GM12873 (cell line): ENCODE measurements at regions not wholly inside any gene's neighbourhood (a gene's known extent, or its start where the extent isn't known, plus 50 kb on each side); places are given as distances from the start of the nearest gene placed in this dataset.

ENCODE experiments used
- CTCF ChIP-seq: IDR thresholded peaks from 2 replicates; pipeline ENCODE4 v1.5.1; 2012; ENCODE audit warnings: low read depth, mild to moderate bottlenecking, moderate library complexity, low read length, control low read depth; ENCODE audit not compliant: insufficient read depth; ENCODE audit errors: missing control alignments

GRCh38 chr3:20692675-20693074, 506.7 kb upstream of the SGO1 start:
- TF ChIP-seq CTCF: no peak

- no peak for TF ChIP-seq CTCF
Measured at GRCh38 chr3:20683910-20684309, 497.9 kb upstream of the SGO1 start.

- TF ChIP-seq CTCF: no peak
Measured at GRCh38 chr3:20682573-20682972, 496.6 kb upstream of the SGO1 start.

GRCh38 chr3:20680990-20681628, 495.1 kb upstream of the SGO1 start:
- no peak for TF ChIP-seq CTCF

GRCh38 chr3:20673866-20674265, 487.9 kb upstream of the SGO1 start:
- TF ChIP-seq CTCF: no peak

GRCh38 chr3:20669675-20670074, 483.7 kb upstream of the SGO1 start:
- TF ChIP-seq CTCF: no peak

GRCh38 chr3:20669184-20669583, 483.2 kb upstream of the SGO1 start:
- no peak for TF ChIP-seq CTCF

- no peak for TF ChIP-seq CTCF
Measured at GRCh38 chr3:20668411-20668810, 482.4 kb upstream of the SGO1 start.
